DOHH2 (cell line): ENCODE measurements at regions not wholly inside any gene's neighbourhood (a gene's known extent, or its start where the extent isn't known, plus 50 kb on each side); places are given as distances from the start of the nearest gene placed in this dataset.
"Not testable (repeated sequence)": the region's sequence is repeated elsewhere in the genome, so short reads cannot be mapped to it uniquely, and the experiment has no call there.

Source experiments
- H3F3A ChIP-seq: fragments of 200-600 bp; sonication (generic), shearing (Covaris generic); 2 replicates; pipeline ENCODE4 v1.6.0; 2016; ENCODE audit warnings: antibody characterized with exemption, mild to moderate bottlenecking; ENCODE audit not compliant: control insufficient read depth, insufficient read depth
- H3K27ac ChIP-seq: fragments of 200-600 bp; sonication (generic); 2 replicates; pipeline ENCODE4 v1.5.1; 2014; ENCODE audit warnings: low read depth, mild to moderate bottlenecking, low read length, moderate library complexity
- H3K27me3 ChIP-seq: fragments of 200-600 bp; sonication (generic); 2 replicates; pipeline ENCODE4 v1.6.1; 2014; ENCODE audit warnings: mild to moderate bottlenecking, low read length, mixed read lengths; ENCODE audit not compliant: control insufficient read depth
- H3K36me3 ChIP-seq: fragments of 200-600 bp; sonication (generic); 2 replicates; pipeline ENCODE4 v1.6.1; 2014; ENCODE audit warnings: mild to moderate bottlenecking, low read length, moderate library complexity, mixed read lengths; ENCODE audit not compliant: control insufficient read depth
- H3K4me1 ChIP-seq: fragments of 200-600 bp; sonication (generic); 2 replicates; pipeline ENCODE4 v1.6.1; 2014; ENCODE audit warnings: mild to moderate bottlenecking, low read length, mixed read lengths; ENCODE audit not compliant: control insufficient read depth
- H3K4me2 ChIP-seq: fragments of 200-600 bp; sonication (generic); 2 replicates; pipeline ENCODE4 v1.6.0; 2014; ENCODE audit warnings: mild to moderate bottlenecking, low read length, moderate library complexity
- H3K4me3 ChIP-seq: fragments of 200-600 bp; sonication (generic); 2 replicates; pipeline ENCODE4 v1.5.1; 2014; ENCODE audit warnings: mild to moderate bottlenecking, low read length, mixed read lengths
- H3K79me2 ChIP-seq: fragments of 200-600 bp; sonication (generic); 2 replicates; pipeline ENCODE4 v1.6.1; 2014; ENCODE audit warnings: mild to moderate bottlenecking, low read length, mixed read lengths; ENCODE audit not compliant: control insufficient read depth
- H3K9me2 ChIP-seq: fragments of 200-600 bp; sonication (generic); replicated peaks from 2 replicates; pipeline ENCODE4 v1.6.1; 2014; ENCODE audit warnings: mild to moderate bottlenecking, low read length, mixed read lengths; ENCODE audit not compliant: control insufficient read depth
- H3K9me3 ChIP-seq: fragments of 200-600 bp; sonication (generic); 2 replicates; pipeline ENCODE4 v1.6.1; 2014; ENCODE audit warnings: antibody characterized with exemption, low read length, mixed read lengths; ENCODE audit not compliant: control insufficient read depth, insufficient read depth
- H4K20me1 ChIP-seq: fragments of 200-600 bp; sonication (generic); 2 replicates; pipeline ENCODE4 v1.6.0; 2014; ENCODE audit warnings: low read depth, mild to moderate bottlenecking, antibody characterized with exemption, low read length, moderate library complexity; ENCODE audit not compliant: control insufficient read depth, insufficient read depth
- CTCF ChIP-seq: fragments of 200-600 bp; sonication (generic); IDR thresholded peaks from one replicate; pipeline ENCODE4 v1.5.1; 2014; ENCODE audit warnings: antibody characterized with exemption, mild to moderate bottlenecking, low read depth, low read length; ENCODE audit not compliant: poor library complexity, severe bottlenecking
- EZH2phosphoT487 ChIP-seq: fragments of 200-600 bp; sonication (generic); IDR thresholded peaks from 2 replicates; pipeline ENCODE4 v1.6.1; 2017; ENCODE audit warnings: borderline replicate concordance, mild to moderate bottlenecking, antibody characterized with exemption, low read length, moderate library complexity, mixed read lengths

- H3K79me2 ChIP-seq = no peaks in the 10 kb centered on the region
- H3K27me3 ChIP-seq = no peaks in the 10 kb centered on the region
- TF ChIP-seq EZH2phosphoT487 (no peak), CTCF (no peak)
- H4K20me1 ChIP-seq = no peaks in the 10 kb centered on the region
- H3K9me2 ChIP-seq = no peaks in the 10 kb centered on the region
- H3F3A ChIP-seq = no peaks in the 10 kb centered on the region
- no peaks in the 10 kb centered on the region for H3K9me3 ChIP-seq
- H3K27ac ChIP-seq = no peak overlapping the region
- H3K4me1 ChIP-seq = no peaks in the 10 kb centered on the region
- no peak overlapping the region for H3K4me2 ChIP-seq
- H3K36me3 ChIP-seq = no peaks in the 10 kb centered on the region
- no peak overlapping the region for H3K4me3 ChIP-seq
Observed at GRCh38 chr10:62937674-62938073, 121.5 kb upstream of the EGR2 start.

GRCh38 chr10:62935022-62935421, 118.9 kb upstream of the EGR2 start:
- TF ChIP-seq EZH2phosphoT487 (no peak), CTCF (no peak)
- Histone ChIP-seq H4K20me1 (no peaks in the 10 kb centered on the region), H3F3A (no peaks in the 10 kb centered on the region), H3K4me1 (no peaks in the 10 kb centered on the region), H3K79me2 (no peaks in the 10 kb centered on the region), H3K36me3 (no peaks in the 10 kb centered on the region), H3K4me2 (no peak overlapping the region), H3K4me3 (no peak overlapping the region), H3K27me3 (no peaks in the 10 kb centered on the region), H3K9me2 (no peaks in the 10 kb centered on the region), H3K9me3 (no peaks in the 10 kb centered on the region), H3K27ac (no peak overlapping the region)

DNA sequence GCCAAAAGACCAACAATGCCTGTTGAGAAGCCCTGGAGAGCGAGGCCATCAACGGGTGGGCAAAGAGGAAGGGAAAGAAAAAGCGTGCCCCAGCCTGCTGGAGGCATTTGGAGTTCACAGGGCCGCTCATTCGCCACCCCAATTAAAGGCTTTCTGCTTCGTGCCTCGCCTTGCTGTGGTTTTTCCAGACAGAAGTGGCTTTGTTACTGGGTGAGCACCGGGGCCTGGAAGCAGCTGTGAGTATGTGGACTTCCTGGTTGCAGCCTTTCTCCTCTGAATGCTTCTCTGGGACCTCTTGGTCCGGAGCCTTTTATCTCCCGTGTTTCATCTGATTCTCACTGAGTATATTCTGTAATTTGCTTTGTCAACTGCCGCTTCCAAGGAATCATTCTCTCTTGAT, 118.1 kb upstream of the EGR2 start:
- Histone ChIP-seq H3K9me2 (no peaks in the 10 kb centered on the region), H3K36me3 (no peaks in the 10 kb centered on the region), H3K4me1 (no peaks in the 10 kb centered on the region), H3F3A (no peaks in the 10 kb centered on the region), H3K27ac (no peak overlapping the region), H3K9me3 (no peaks in the 10 kb centered on the region), H3K27me3 (no peaks in the 10 kb centered on the region), H3K79me2 (no peaks in the 10 kb centered on the region), H4K20me1 (no peaks in the 10 kb centered on the region), H3K4me3 (no peak overlapping the region), H3K4me2 (no peak overlapping the region)
- no peak for TF ChIP-seq EZH2phosphoT487
- no peak for TF ChIP-seq CTCF

GRCh38 chr10:62928763-62929162, 112.6 kb upstream of the EGR2 start:
- H3K4me1 ChIP-seq = peaks cover 12% of the 10 kb centered on the region
- not testable (repeated sequence) for H3K9me2 ChIP-seq, H3K4me3 ChIP-seq, H3K79me2 ChIP-seq, H3K9me3 ChIP-seq, H3F3A ChIP-seq, H3K27ac ChIP-seq, H3K27me3 ChIP-seq, H3K4me2 ChIP-seq, H4K20me1 ChIP-seq, H3K36me3 ChIP-seq
